GM23248 (cell line): ENCODE measurements at regions not wholly inside any gene's neighbourhood (a gene's known extent, or its start where the extent isn't known, plus 50 kb on each side); places are given as distances from the start of the nearest gene placed in this dataset.

ENCODE experiments used
- EZH2 ChIP-seq: fragments of 200-600 bp; sonication (generic); IDR thresholded peaks from 2 replicates; pipeline ENCODE4 v1.6.1; 2018; ENCODE audit warnings: antibody characterized with exemption, mild to moderate bottlenecking; ENCODE audit not compliant: insufficient read depth, poor library complexity, severe bottlenecking
- EZH2phosphoT487 ChIP-seq: fragments of 200-600 bp; sonication (generic); IDR thresholded peaks from 2 replicates; pipeline ENCODE4 v1.6.1; 2018; ENCODE audit warnings: antibody characterized with exemption, moderate library complexity, mild to moderate bottlenecking, low read depth; ENCODE audit not compliant: insufficient read depth

- TF ChIP-seq EZH2, result no peak
- no peak for TF ChIP-seq EZH2phosphoT487
Measured at GRCh38 chr10:129398711-129399141, 68.3 kb upstream of the MGMT start.
